ENCODE measurements at regions not wholly inside any gene's neighbourhood (a gene's known extent, or its start where the extent isn't known, plus 50 kb on each side); places are given as distances from the start of the nearest gene placed in this dataset.

DNA sequence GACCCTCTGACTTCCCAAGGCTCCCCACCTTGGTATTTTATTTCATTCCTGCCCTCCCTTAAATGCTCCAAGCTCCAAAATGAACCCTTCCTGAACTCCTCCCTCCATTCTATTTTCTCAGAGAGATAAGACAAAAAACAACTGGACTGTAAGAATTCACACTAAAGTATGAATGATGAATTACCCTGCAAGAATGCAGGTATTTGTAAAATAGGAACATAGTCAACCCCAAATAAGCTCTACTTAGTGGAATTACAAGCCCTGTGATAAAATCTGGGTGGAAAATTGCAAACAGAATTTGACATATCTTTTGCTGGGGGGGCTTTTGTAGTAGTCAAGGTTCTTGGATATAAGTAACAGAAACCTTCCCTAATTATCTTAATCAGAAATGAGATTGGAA lies 67.8 kb upstream of the GJA8 start:
- TF ChIP-seq CTCF (conservative IDR thresholded peaks at IDR 0.05 in 1 of 2, IDR thresholded peaks at IDR 0.05 in 1 of 2; ENCODE audit: low read depth in 1 of 2, low read length in 2 of 2), result no peak
- TF ChIP-seq EZH2 (IDR thresholded peaks at IDR 0.05; ENCODE audit: low read length, missing control alignments), result no peak

Measured in fibroblast of lung (primary cell).